Fibroblast of lung (primary cell): ENCODE measurements at regions not wholly inside any gene's neighbourhood (a gene's known extent, or its start where the extent isn't known, plus 50 kb on each side); places are given as distances from the start of the nearest gene placed in this dataset.

ENCODE experiments used
- DNase-seq, 2 donors: peaks; one replicate each; pipeline versions ENCODE4 v3.0.0 to v3.0.0-alpha.2; 2010; ENCODE audit warnings: low read depth in 2 of 2
- H2AFZ ChIP-seq: 2 replicates; pipeline ENCODE4 v1.5.1; 2012; ENCODE audit warnings: low read length, control low read depth, inconsistent platforms
- H3K27ac ChIP-seq: 2 replicates; pipeline ENCODE4 v1.5.1; 2011; ENCODE audit warnings: low read length, control low read depth; ENCODE audit not compliant: insufficient read depth
- H3K27me3 ChIP-seq: 2 replicates; pipeline ENCODE4 v1.5.1; 2011; ENCODE audit warnings: mild to moderate bottlenecking, low read length; ENCODE audit not compliant: control insufficient read depth, insufficient read depth
- H3K36me3 ChIP-seq: 2 replicates; pipeline ENCODE4 v1.5.1; 2011; ENCODE audit warnings: low read length; ENCODE audit not compliant: control insufficient read depth, insufficient read depth
- H3K4me1 ChIP-seq: 2 replicates; pipeline ENCODE4 v1.5.1; 2011; ENCODE audit warnings: low read length; ENCODE audit not compliant: control insufficient read depth, insufficient read depth; ENCODE audit errors: extremely low read depth
- H3K4me2 ChIP-seq: 2 replicates; pipeline ENCODE4 v1.5.1; 2011; ENCODE audit warnings: low read length, control low read depth; ENCODE audit not compliant: insufficient read depth; ENCODE audit errors: extremely low read depth
- H3K4me3 ChIP-seq, 4 experiments: fragments of 200-600 bp in 1 of 4; sonication (generic) in 1 of 4; replicated peaks in 1 of 4; 2 replicates each; pipeline ENCODE4 v1.5.1; 2011 to 2016; ENCODE audit warnings: low read length in 4 of 4, low read depth in 3 of 4, mild to moderate bottlenecking in 3 of 4, control low read depth in 2 of 4, inconsistent platforms in 1 of 4, mixed read lengths in 1 of 4; ENCODE audit not compliant: insufficient read depth in 1 of 4; ENCODE audit errors: control extremely low read depth in 1 of 4
- H3K79me2 ChIP-seq: 2 replicates; pipeline ENCODE4 v1.5.1; 2012; ENCODE audit warnings: mild to moderate bottlenecking, low read length, inconsistent platforms; ENCODE audit not compliant: control insufficient read depth, insufficient read depth
- H3K9ac ChIP-seq: 2 replicates; pipeline ENCODE4 v1.5.1; 2011; ENCODE audit warnings: mild to moderate bottlenecking, low read length, control low read depth; ENCODE audit not compliant: insufficient read depth
- H3K9me3 ChIP-seq: 2 replicates; pipeline ENCODE4 v1.5.1; 2012; ENCODE audit warnings: low read depth, low read length; ENCODE audit not compliant: control insufficient read depth, insufficient read depth
- H4K20me1 ChIP-seq: 2 replicates; pipeline ENCODE4 v1.5.1; 2011; ENCODE audit warnings: low read length; ENCODE audit not compliant: control insufficient read depth, insufficient read depth; ENCODE audit errors: extremely low read depth
- EZH2 ChIP-seq: IDR thresholded peaks from 2 replicates; pipeline ENCODE4 v1.5.1; 2012; ENCODE audit warnings: low read length, control low read depth, mild to moderate bottlenecking; ENCODE audit errors: missing control alignments
- TF ChIP-seq, protein P1 (sequence below), 2 donors: IDR thresholded peaks in 1 of 2; conservative IDR thresholded peaks in 1 of 2; 1 replicate in 1 of 2; 2 replicates in 1 of 2; pipeline ENCODE4 v1.5.1; 2011 to 2012; ENCODE audit warnings: low read length in 2 of 2, control low read depth in 1 of 2, inconsistent platforms in 1 of 2, low read depth in 1 of 2, mild to moderate bottlenecking in 1 of 2

DNA sequence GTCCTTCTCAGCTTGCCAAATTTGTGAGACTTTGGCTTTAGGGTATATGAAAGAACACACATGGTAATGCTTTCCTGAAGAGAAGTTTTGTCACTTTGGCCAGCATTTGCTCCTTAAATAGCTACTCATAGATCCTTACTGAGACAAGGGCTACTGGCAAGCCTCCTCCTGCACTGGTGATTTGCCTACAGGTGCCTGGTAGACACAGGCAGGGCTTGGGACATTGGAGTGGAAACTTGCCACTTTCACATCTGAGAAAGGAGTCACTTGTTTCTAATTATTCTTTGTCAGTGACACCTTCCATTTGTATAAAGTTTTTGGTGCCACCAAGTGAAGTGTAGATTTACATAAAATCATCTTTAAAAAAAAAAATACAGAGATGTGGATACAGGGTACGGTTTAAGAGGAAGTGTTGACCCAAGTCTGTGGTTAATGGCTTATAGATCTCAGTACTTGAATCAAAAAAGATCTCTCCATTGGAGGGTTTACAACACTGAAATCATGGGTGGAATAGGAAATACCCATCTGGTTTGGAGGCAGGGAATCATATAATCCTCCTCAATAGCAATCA, 132.8 kb upstream of the GADL1 start:
- Histone ChIP-seq H3K4me1 (no peaks in the 10 kb centered on the region), H3K36me3 (no peaks in the 10 kb centered on the region), H3K79me2 (no peaks in the 10 kb centered on the region), H3K27ac (no peak overlapping the region), H3K9me3 (no peaks in the 10 kb centered on the region), H3K9ac (no peak overlapping the region), H2AFZ (no peak overlapping the region), H3K27me3 (no peaks in the 10 kb centered on the region), H3K4me3 (no peak overlapping the region), H4K20me1 (no peaks in the 10 kb centered on the region), H3K4me2 (no peak overlapping the region)
- DNase-seq, result no peak
- TF ChIP-seq, protein P1, sequence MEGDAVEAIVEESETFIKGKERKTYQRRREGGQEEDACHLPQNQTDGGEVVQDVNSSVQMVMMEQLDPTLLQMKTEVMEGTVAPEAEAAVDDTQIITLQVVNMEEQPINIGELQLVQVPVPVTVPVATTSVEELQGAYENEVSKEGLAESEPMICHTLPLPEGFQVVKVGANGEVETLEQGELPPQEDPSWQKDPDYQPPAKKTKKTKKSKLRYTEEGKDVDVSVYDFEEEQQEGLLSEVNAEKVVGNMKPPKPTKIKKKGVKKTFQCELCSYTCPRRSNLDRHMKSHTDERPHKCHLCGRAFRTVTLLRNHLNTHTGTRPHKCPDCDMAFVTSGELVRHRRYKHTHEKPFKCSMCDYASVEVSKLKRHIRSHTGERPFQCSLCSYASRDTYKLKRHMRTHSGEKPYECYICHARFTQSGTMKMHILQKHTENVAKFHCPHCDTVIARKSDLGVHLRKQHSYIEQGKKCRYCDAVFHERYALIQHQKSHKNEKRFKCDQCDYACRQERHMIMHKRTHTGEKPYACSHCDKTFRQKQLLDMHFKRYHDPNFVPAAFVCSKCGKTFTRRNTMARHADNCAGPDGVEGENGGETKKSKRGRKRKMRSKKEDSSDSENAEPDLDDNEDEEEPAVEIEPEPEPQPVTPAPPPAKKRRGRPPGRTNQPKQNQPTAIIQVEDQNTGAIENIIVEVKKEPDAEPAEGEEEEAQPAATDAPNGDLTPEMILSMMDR (conservative IDR thresholded peaks at IDR 0.05 in 1 of 2, IDR thresholded peaks at IDR 0.05 in 1 of 2; ENCODE audit: low read depth in 1 of 2, low read length in 2 of 2), result no peak
- TF ChIP-seq EZH2, result no peak

DNA sequence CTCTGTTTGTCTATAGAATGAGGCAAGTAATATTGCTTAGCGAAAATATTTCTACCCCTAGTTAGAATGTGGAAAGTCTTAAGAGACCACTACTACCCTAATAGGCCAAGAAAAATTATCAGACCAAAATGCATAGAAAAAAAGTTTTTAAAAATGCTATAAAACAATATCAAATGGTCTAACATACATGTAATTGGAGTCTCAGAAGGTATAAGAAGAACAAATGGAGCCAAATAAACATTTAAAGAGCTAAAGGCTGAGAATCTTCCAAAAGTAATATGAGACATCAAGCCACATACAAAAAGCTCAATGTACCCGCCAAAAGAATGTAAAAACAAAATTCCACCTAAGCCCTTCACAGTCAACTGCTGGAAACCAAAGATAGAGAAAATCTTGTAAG, 133.5 kb upstream of the GADL1 start:
- Histone ChIP-seq H2AFZ (no peak overlapping the region), H3K79me2 (no peaks in the 10 kb centered on the region), H3K9me3 (no peaks in the 10 kb centered on the region), H3K27me3 (no peaks in the 10 kb centered on the region), H4K20me1 (no peaks in the 10 kb centered on the region), H3K4me3 (no peak overlapping the region), H3K27ac (no peak overlapping the region), H3K9ac (no peak overlapping the region), H3K4me1 (no peaks in the 10 kb centered on the region), H3K36me3 (no peaks in the 10 kb centered on the region), H3K4me2 (no peak overlapping the region)
- DNase-seq, result no peak
- no peak for TF ChIP-seq EZH2
- TF ChIP-seq, protein P1 (conservative IDR thresholded peaks at IDR 0.05 in 1 of 2, IDR thresholded peaks at IDR 0.05 in 1 of 2; ENCODE audit: low read depth in 1 of 2, low read length in 2 of 2), result no peak

DNA sequence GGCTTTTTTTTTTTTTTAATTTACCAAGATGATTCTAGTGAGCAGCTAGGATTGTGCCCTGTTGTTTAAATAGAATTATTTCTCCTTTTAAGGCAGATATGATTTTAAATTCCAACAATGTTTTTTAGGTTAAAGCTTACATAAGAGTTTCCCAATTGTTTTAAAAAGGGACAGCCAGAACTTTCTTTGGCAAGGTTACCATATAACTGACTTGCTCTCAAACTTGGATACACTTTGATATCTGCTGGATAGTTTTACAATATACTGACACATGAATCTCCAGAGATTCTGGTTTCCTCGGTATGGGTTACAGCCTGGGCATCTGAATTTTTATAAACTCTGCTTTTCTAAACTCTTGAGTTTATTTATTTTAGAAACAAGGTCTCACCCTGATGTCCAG, 134.3 kb upstream of the GADL1 start:
- DNase-seq, result no peak
- H3K9ac ChIP-seq, result no peak overlapping the region
- H2AFZ ChIP-seq, result no peak overlapping the region
- H4K20me1 ChIP-seq, result no peaks in the 10 kb centered on the region
- H3K4me1 ChIP-seq, result no peaks in the 10 kb centered on the region
- H3K4me2 ChIP-seq, result no peak overlapping the region
- H3K27me3 ChIP-seq, result no peaks in the 10 kb centered on the region
- no peaks in the 10 kb centered on the region for H3K9me3 ChIP-seq
- H3K27ac ChIP-seq, result no peak overlapping the region
- no peaks in the 10 kb centered on the region for H3K79me2 ChIP-seq
- H3K36me3 ChIP-seq, result no peaks in the 10 kb centered on the region
- H3K4me3 ChIP-seq, result no peak overlapping the region
- no peak for TF ChIP-seq EZH2
- TF ChIP-seq, protein P1 (conservative IDR thresholded peaks at IDR 0.05 in 1 of 2, IDR thresholded peaks at IDR 0.05 in 1 of 2; ENCODE audit: low read depth in 1 of 2, low read length in 2 of 2), result no peak
